Ishikawa (cell line): ENCODE measurements at regions not wholly inside any gene's neighbourhood (a gene's known extent, or its start where the extent isn't known, plus 50 kb on each side); places are given as distances from the start of the nearest gene placed in this dataset.

Source experiments
- CEBPB ChIP-seq: IDR thresholded peaks from 2 replicates; pipeline ENCODE4 v1.6.1; 2012
- CREB1 ChIP-seq: IDR thresholded peaks from 2 replicates; pipeline ENCODE4 v1.6.1; 2012; ENCODE audit warnings: low read depth
- EGR1 ChIP-seq: IDR thresholded peaks from 2 replicates; pipeline ENCODE4 v1.6.1; 2012
- EP300 ChIP-seq: IDR thresholded peaks from 2 replicates; pipeline ENCODE4 v1.6.1; 2012; ENCODE audit warnings: borderline replicate concordance
- FOXM1 ChIP-seq: IDR thresholded peaks from 2 replicates; pipeline ENCODE4 v1.6.1; 2012; ENCODE audit warnings: low read depth, borderline replicate concordance
- MAX ChIP-seq: IDR thresholded peaks from 2 replicates; pipeline ENCODE4 v1.6.1; 2012
- NFIC ChIP-seq: IDR thresholded peaks from 2 replicates; pipeline ENCODE4 v1.6.1; 2012
- RAD21 ChIP-seq: IDR thresholded peaks from 2 replicates; pipeline ENCODE4 v1.6.1; 2012; ENCODE audit warnings: low read depth
- REST ChIP-seq: IDR thresholded peaks from 2 replicates; pipeline ENCODE4 v1.6.1; 2012; ENCODE audit warnings: low read depth, mild to moderate bottlenecking
- TAF1 ChIP-seq: IDR thresholded peaks from 2 replicates; pipeline ENCODE4 v1.6.1; 2012; ENCODE audit warnings: low read depth, mild to moderate bottlenecking
- TCF12 ChIP-seq: IDR thresholded peaks from 2 replicates; pipeline ENCODE4 v1.6.1; 2012; ENCODE audit warnings: low read depth
- TEAD4 ChIP-seq: IDR thresholded peaks from 2 replicates; pipeline ENCODE4 v1.6.1; 2012
- YY1 ChIP-seq: IDR thresholded peaks from 2 replicates; pipeline ENCODE4 v1.6.1; 2012; ENCODE audit warnings: low read depth
- ZBTB7A ChIP-seq: IDR thresholded peaks from 2 replicates; pipeline ENCODE4 v1.6.1; 2012; ENCODE audit warnings: low read depth
- TF ChIP-seq, protein P1 (sequence below): IDR thresholded peaks from 2 replicates; pipeline ENCODE4 v1.6.1; 2012

DNA sequence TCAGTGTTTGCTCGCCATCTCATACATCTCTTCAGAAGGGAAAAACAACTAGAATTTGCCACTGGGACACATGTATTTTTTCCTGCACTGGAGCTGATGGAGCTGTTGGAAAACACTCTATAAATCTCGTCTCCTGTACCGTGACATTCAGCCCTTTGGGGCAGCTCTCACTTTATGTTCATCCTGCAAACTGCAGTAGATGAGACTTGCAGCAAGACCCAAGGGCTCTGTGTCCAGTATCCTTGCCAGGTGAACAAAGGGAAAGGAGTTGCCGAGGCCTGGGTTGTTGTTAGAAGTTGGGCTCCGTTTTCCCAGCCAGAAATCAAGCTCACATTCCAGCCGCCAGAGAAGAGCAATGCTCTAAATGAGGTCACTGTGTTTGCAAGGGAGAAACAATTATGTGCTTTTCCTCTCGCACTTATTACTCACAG lies 285.1 kb downstream of the SLC4A3 start:
- no peak for TF ChIP-seq RAD21
- no peak for TF ChIP-seq EP300
- TF ChIP-seq, protein P1, sequence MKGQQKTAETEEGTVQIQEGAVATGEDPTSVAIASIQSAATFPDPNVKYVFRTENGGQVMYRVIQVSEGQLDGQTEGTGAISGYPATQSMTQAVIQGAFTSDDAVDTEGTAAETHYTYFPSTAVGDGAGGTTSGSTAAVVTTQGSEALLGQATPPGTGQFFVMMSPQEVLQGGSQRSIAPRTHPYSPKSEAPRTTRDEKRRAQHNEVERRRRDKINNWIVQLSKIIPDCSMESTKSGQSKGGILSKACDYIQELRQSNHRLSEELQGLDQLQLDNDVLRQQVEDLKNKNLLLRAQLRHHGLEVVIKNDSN, result no peak
- no peak for TF ChIP-seq TCF12
- TF ChIP-seq FOXM1, result no peak
- no peak for TF ChIP-seq CEBPB
- TF ChIP-seq NFIC, result no peak
- TF ChIP-seq YY1, result no peak
- TF ChIP-seq REST, result no peak
- no peak for TF ChIP-seq CREB1
- TF ChIP-seq TEAD4, result no peak
- no peak for TF ChIP-seq EGR1
- no peak for TF ChIP-seq MAX
- TF ChIP-seq TAF1, result no peak

DNA sequence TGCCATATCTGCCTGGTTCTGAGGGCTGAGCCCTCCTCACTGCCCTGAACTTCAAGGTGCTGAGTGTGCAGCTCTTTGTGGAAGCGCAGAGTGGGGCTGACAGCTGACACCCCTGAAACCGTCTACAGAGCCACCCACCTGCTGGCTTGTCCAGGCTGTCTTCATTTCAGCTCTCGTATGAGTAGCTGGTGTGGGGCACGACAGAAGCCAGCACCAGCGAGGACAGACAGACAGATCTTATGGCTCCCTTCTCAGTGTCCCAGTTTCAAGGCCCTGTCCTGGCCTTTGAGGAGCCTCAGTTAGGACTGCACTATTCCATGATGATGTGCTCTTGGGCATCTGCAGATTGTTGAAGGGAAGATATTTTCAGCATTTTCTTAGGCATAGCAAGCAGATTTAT lies 287.1 kb downstream of the SLC4A3 start:
- TF ChIP-seq TEAD4 (no peak), CREB1 (no peak), EP300 (no peak), RAD21 (no peak), EGR1 (no peak), TAF1 (no peak), CEBPB (no peak), REST (no peak), ZBTB7A (no peak), NFIC (no peak), FOXM1 (no peak), YY1 (no peak), MAX (no peak), TCF12 (no peak)
- TF ChIP-seq, protein P1, result no peak

DNA sequence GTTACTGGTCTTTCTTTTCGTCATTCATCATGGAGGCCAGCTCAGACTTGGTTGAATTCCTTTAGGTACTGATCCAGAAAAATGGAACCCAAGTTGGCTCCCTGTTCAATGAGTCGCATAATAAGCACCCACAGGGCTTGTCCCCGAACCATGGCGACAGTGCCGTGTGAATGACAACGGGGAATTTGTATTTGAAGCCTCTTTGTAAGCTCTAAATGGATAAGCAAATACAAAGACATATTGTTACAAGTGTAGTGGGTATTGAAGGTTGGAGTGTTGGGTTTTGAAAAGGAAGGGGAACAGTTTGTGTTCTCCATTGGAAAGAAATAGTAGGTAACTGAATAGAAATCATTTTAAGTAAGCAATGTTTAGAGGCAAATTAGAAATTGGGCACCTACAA lies 288.9 kb downstream of the SLC4A3 start:
- TF ChIP-seq TCF12 (no peak), FOXM1 (no peak), CREB1 (no peak), MAX (no peak), EGR1 (no peak), RAD21 (no peak), TAF1 (no peak), YY1 (no peak), CEBPB (no peak), ZBTB7A (no peak), REST (no peak), NFIC (no peak), EP300 (no peak), TEAD4 (no peak)
- TF ChIP-seq, protein P1, result no peak
